Limb (tissue), 2 donors: ENCODE measurements at regions not wholly inside any gene's neighbourhood (a gene's known extent, or its start where the extent isn't known, plus 50 kb on each side); places are given as distances from the start of the nearest gene placed in this dataset.

Experiments
- DNase-seq, 2 donors: peaks; one replicate each; pipeline ENCODE4 v3.0.0-alpha.2; 2016; ENCODE audit errors: extremely low spot score in 2 of 2

DNA sequence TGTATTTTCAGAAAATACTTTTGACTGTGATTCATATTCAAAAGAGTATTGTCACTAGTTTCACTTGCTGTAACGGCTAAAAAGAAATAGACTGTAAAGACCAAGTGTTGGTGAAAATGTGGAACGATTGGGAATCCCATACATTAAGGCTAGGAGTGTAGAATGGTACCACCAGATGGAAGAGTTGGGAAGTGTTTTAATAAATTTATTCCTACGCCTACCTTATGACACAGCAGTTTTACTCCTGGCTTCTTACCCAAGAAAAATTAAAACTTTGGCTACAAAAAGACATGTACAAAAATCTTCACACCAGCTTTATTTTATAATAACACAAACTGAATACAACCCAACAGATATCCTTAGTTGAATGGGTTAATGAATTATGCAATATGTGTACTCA, 256.2 kb downstream of the TAF11L14 start:
- DNase-seq, result no peak

DNA sequence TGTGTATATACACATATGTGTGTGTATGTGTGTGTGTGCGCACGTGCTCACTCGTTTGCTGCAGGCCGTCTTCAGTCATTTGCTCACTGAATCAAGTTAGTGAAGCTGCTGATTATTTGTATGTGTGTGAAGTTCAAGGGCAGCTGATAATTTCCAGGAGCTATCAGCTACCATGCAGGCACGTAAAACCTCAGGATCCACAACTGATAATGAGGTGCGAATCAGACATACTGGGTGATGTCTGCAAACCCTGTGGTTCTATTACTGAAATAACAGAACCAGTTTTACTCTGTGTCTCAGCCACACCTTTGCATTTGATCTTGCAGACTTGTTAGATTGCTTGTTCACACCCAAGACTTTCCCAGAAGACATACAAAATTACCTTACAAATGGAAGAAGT, 257.6 kb downstream of the TAF11L14 start:
- no peak for DNase-seq

DNA sequence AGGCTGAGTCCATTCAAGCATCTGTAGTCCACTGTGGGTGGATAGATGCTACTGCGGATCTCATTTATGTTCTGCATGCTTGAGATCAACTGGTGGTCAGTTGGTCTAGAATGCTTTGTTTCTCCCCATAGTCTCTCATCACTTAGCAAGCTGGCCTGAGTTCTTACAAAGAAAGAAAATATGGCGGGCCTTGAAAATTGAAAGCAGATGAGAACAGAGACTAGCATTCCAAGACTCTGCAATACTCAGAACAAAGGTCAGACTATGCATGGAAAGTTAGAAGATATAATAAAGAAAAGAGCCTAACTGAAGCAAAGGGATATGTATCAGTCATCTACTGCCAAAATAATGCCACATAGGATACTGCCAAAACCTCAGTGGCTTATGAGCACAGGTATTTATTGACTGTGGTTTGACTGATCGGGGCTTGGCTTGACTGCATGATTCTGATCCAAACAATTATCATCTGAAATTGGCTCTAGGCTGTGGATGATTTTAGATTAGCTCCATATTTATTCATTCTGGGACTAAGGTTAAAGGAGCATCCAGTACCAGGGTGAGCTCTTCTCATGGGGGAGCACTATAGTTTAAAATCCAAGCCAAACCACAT, 258.9 kb downstream of the TAF11L14 start:
- DNase-seq, result no peak

DNA sequence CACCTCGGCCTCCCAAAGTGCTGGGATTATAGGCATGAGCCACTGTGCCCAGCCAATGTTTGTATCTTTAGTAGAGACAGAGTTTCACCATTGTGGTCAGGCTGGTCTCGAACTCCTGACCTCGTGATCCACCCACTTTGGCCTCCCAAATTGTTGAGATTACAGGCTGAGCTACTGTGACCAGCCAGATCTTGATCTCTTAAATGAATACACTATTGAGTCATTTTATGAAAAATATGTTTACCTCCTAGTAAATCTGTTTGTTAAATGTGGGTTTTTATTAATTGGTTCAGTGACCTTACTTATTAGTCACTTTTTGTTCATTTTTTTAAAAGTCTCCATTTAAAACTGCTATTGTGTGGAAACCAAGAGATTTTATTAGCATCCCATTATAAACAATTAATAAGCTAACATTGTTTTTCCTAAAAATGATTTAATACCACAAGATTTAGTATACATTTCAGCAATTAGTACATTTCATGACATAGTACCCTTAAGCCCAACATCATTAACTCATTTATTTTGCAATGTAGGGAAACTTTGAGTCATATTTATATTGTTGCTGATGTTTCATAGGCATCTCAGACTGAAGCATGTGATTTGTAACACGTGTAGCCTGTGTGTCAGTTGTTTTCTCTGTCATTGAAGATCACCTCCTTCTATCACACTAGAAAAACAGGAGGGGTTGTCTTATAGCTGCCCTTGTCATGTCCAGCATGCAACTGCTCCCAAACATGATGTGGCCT, 261.2 kb downstream of the TAF11L14 start:
- no peak for DNase-seq

DNA sequence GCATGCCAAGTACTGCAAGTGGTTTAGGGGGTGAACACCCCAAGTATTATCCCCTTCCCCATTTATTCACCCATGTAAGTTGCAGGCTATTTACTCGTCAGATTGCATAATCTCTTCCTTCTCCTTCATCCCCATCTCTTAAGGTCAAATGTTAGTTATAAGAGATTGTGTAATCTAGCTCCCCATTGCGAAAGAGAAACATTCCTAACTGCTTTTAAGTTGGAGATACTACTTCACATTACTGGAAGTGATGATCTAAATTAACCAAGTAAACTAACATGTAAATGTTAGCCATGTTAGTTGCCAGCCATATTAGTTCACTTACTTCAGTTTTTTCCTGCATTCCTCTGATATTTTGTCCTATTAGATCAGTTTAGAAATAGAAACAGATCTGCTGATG, 262.3 kb downstream of the TAF11L14 start:
- DNase-seq, result no peak

DNA sequence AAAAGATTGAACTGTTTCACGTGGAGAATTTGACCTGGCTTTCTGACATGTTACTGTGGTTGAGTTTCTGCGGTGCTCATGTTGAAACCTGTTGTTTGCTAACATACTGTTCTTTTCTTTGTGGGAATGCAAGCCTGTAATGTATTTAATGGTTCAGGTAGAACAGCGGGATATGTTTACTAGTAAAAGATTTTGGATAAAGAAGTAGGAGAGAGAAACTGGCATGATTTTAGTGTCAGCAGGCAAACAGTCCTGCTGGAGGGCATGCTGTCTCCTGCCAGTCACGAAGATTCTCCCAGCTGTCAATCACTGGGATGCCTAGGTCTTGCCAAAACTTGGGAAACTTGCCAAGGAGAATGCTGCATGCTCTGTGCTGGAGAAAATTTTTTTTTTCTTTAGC, 263.5 kb downstream of the TAF11L14 start:
- DNase-seq, result no peak

DNA sequence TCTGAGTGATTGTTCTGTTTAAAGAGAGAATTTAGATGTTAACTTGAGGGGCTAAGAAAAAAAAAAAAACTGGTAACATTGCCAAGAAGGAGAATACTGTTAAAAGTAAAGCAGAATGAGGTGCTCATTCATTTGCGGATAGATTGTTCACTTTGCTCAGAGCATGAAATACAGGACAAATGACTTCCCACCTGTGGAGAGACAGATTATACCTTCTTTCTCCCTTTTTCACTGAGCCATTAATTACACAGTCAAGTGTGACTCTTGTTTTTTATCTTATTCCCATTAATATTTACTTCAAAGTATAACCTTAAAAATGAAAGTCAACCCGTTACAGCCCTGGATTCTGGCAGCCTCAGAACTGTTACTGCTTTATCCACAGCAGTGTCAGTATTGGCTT, 264.5 kb downstream of the TAF11L14 start:
- no peak for DNase-seq

DNA sequence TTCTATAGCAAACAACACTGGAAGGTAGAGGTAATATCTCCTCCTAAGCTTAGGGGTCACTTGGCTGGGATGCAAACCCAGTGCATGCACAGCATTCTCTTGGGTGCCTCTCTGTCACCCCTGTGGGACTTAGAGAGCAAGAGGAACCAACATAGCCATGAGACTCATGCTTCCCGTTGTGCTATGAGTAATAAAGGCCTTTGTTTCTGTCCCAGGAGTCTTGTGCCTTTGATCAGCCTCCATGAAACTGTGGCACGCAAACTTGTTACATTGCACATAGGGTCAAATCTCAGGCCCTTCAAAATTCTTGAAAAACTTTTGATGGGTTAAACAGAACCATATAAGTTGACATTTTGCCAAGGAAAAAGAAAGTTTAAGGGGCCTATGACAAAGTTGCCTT, 272.8 kb downstream of the TAF11L14 start:
- no peak for DNase-seq

DNA sequence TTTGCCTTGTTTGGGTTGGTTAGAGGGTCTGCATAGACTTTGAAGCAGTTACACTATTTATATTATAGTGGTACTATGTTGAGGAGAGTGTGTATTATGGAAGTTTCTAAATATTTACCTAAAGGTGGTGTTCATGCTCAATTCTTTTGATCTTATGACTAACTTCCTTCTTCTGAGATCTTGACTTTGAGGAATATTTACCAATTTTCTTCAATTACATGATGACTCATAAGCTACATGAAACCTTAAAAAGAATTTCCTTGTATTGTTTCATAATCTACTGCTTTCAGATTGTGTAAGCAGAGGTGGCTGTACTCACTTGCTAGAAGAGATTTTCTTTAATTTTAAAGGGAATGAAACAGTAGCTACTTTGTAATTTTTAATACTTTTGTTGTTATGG, 276.1 kb downstream of the TAF11L14 start:
- DNase-seq, result no peak

DNA sequence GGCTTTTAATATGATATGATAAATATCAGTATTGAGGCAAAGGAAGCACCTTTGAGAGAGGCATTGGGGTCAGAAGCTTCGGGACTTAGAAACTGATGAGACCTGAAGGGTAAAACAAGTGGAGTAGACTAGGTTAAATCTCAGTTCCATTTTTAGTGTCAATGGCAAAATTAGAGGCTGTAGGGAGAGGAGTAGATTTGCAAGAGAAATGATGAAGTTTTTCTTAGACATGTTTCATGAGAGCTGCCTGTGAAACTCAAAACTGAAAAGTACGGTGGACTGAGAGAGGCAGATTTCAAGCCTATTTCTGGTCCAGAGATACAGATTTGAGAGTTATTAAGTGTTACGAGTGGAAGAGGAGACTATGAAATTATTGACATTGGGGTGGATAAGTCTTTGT, 278.5 kb downstream of the TAF11L14 start:
- no peak for DNase-seq

DNA sequence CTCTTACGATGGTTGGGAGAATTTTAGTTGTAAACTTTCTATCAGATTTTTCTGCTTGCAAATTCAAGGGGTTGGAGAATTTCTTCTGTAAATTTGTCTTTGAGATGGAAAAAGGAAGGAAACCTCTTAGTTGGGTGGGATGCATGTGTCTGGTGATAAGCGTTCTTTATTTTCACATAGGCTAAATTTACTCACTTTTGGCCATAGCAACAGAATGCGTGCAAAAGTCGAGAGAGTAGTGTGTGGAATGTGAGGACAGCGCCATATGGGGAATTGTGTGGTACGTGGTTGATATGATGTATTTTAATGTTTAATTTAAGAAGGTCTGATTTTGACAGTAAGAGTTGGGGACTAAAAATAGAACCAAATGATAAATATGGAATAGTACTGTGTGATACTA, 282.2 kb downstream of the TAF11L14 start:
- no peak for DNase-seq

DNA sequence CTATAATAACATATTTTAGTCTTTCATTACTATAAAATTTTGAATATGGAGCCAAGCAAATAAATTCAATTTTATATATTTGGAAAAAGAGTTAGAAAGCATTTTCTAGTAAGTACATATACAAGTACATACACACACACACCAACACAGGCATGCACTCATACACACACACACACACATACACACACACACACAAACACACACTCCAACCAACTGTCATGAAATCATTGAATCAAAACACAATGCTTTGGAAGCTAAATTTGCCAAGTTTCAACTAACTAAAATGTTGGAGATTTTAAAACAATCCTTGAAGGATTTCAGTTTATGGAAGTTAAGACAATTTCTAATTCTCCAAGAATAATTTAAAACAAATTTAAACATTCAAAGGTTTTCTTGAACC, 283.2 kb downstream of the TAF11L14 start:
- DNase-seq, result no peak

DNA sequence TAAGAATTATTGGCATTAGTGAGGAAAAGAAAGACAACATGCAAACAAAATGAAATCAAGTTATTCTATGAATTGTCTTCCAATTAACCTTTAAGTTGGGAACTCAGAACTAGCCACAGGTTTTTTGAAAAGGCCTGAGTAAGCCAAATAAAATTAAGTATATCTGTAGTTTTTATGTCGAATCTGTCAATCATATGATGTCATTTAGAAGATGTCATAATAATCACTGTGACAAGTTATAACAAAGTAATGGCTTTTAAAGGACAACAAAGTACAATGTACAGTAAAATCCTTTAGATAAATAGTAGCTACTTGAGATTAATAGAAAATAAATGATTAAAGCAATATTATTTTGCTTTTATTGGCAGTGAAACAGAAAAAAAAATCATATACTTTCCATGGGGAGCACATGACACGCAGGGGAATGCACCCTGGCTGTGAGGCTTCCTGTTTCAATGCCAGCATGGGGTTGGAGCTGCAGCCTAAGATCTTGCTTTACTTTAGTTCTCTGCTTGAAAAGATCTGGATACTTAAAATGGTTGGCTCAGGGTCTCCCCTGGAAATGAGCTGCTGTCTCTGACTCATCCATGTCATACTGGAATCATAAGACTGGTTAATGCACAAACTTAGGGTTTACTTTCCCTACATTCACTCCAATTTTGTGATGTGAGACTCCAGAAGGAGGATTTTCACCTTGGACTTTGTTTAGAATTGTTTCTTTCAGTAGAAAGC, 284.3 kb downstream of the TAF11L14 start:
- DNase-seq, result no peak

DNA sequence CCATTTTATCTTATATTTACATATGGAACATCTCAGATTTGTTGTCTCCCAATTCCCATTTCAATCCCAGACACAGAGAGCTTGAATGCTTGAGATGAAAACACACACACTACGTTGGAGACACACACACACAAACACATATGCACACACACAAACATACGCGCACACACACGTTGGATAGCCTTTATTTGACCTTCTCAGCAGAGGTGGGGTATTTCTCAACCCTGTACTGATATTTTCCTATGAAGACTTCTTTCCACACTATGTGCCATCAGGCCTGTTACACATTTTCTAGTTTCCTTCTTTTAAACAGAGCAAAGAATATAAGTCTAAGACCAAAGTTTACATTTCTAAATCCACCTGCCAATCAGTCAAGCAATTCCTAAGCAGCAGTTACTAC, 291.0 kb downstream of the TAF11L14 start:
- DNase-seq, result no peak

DNA sequence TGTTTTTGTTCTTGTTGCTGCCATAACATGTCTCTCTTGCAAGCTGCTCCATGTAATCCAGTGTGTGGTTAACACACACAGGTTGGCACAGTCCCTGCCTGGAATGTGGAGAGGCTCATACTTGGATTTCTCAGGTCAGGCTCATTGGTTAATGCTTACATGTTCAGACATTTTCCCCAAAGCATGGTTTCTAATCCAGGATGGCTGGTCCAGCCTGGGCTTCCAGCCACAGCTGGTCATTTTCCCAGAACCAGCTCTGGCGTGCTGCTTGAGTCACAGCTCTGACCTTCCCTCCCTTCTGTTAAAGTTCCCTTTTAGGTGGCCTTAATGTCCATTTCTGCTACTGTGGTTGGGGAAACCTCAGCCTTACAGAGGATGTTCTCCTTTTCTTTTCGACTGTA, 294.3 kb downstream of the TAF11L14 start:
- DNase-seq, result no peak

DNA sequence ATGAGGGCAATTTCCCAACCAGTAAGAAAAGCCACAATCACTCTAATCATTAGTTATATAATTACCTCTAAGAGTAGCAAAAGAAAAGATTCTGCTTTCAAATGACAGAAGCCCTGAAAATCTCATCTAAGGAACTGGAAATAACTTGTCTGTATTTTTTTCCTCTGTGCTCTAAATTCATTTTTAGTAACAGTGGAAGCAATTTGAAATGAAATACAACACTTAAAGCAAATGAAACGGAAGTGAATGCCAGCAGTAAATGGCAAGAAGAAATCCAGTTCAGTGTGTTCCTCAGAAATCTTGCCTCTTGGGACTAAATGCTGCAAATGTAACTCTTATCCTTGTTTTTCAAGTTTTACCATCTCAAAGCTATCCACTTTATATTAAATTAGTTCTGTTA, 294.9 kb downstream of the TAF11L14 start:
- DNase-seq, result peak in 1 of 2 donors; percentile 23

DNA sequence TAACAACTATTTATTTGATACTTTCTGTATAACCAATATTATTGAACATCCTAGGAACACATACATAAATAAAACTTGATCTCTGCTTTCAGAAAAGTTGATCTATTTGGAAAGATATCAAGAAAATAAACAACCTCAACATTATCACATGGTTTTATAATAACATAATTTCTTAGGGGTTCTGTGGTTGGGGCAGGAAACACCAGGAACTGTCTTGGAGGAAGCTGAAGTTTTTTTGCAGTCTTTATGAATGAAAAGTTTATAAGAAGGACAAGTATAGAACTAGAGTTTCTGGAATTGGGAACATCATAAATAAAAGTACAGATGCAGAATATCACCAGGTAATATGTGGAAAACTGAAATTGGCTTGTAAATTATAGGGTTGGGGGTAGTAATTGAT, 296.1 kb downstream of the TAF11L14 start:
- no peak for DNase-seq

DNA sequence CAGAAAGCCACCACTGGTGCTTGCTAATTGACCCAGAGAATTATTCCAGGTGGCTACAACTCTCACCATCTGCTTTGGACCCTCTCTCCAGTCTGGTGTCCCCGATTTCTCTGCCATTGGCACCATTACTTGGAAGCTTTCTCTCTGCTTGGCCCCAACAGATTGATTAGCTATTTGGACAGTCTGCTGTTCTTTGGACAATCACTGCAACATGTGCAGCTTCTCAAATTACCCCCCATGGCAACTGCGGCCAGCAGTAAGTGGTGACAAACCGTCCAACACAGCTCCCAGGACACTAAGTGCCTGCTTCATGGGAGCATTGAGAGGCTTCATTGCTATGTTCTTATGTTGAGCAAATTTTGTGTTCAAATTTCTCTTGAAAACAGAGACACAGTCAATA, 309.8 kb downstream of the TAF11L14 start:
- DNase-seq, result no peak

DNA sequence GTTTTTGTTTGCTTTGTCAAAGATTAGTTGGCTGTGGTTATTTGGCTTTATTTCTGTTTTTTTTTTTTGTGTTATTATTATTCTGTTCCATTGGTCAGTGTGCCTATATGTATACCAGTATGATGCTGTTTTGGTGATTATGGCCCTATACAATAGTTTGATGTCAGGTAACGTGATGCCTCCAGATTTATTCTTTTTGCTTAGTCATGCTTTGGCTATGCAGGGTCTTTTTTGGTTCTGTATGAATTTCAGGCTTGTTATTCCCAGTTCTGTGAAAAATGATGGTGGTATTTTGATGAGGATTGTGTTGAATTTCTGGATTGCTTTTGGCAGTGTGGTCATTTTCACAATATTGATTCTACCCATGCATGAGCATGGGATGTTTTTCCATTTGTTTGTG, 312.8 kb downstream of the TAF11L14 start:
- no peak for DNase-seq

DNA sequence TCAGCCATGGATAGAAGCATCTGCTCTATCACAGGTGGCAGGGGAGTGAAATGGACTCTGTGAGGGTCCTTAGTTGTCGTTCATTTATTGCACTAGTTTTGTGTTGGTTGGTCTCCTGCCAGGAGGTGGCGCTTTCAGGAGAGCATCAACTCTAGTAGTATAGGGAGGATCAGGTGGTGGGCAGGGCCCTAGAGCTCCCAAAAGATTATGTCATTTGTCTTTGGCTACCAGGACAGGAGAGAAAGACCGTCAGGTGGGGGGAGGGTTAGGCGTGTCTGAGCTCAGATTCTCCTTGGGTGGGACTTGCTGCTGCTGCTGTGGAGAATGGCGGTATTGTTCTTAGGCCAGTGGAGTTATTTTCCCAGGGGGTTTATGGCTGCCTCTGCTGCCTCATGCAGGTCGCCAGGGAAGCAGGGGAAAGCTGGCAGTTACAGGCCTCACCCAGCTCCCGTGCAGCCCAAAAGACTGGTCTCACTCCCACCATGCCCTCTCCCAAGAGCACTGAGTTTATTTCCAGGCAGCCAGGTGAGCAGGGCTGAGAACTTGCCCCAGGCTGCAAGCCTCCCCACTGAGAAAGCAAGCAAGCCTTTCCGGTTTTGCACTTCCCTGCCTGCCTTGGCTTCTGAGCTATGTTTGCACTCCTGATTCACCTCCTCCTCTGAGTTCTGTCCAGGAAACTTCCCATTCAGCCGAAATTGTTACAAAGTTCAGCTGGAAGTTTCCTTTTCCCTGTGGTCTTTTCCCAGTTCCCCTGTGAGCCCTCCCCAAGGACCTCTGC, 317.3 kb downstream of the TAF11L14 start:
- DNase-seq, result no peak

DNA sequence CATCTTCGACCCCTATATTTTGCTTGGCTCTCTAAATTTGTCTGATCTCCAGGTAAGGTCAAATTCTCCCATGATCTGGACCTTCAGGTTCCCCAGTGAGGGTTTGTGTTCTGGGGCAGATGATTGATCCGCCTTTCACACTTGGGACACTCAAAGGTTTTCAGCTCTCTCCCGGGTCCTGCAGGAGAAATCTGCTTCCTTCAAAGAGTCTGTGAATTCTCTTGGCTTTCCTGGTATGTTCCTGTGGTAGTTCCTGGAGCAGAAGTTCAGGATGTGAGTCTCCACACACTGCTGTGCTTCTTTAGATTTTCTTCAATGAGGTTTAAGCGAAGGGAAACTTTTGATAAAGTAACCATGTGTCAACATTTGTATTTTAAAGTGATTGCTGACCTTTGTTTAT, 318.0 kb downstream of the TAF11L14 start:
- no peak for DNase-seq

DNA sequence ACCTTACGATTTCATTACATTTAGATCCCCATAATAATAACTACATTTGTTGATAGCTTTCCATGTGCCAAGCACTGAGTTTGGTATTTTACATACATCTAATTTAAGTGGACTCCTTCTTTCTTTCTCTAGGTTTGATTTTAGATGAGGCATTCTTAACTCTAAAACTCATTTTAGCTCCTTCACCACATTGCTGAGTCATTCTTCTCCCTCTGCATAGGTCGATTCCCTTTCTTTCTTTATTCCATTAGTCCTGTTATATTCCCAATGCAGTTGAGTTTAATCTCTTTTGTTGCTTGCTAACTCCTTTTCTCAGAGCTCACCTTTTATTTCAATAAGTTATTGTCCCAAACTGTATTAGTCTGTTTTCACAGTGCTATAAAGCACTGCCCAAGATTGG, 329.8 kb downstream of the TAF11L14 start:
- no peak for DNase-seq
